ENCODE measurements at regions not wholly inside any gene's neighbourhood (a gene's known extent, or its start where the extent isn't known, plus 50 kb on each side); places are given as distances from the start of the nearest gene placed in this dataset.

GRCh38 chr20:22717466-22717865, 133.1 kb upstream of the FOXA2 start:
- H3K9ac ChIP-seq (ENCODE audit: control insufficient read depth, insufficient read depth, low read length) = no peak overlapping the region
- DNase-seq (ENCODE audit: low read depth, low spot score) = no peak
- no peak overlapping the region for H3K27ac ChIP-seq (ENCODE audit: control insufficient read depth, insufficient read depth)
- no peaks in the 10 kb centered on the region for H3K36me3 ChIP-seq (ENCODE audit: control insufficient read depth in 2 of 2, insufficient read depth in 2 of 2, low read length in 1 of 2)
- no peaks in the 10 kb centered on the region for H4K20me1 ChIP-seq (ENCODE audit: control insufficient read depth, insufficient read depth)
- SMC1A ChIA-PET (ENCODE audit: uncharacterized antibody, unreplicated experiment) = interaction anchor here (1.0 to 3.2 kb wide), 3 partner anchors 18 to 44 kb away, joined by 3 to 8 read pairs (median 5); no protein-coding TSS in a partner anchor
- H3K4me3 ChIP-seq = no peak overlapping the region
- H3K4me1 ChIP-seq (ENCODE audit: control insufficient read depth, insufficient read depth, low read length) = no peaks in the 10 kb centered on the region
- intact Hi-C loops (cut with micrococcal nuclease; ENCODE audit: unreplicated experiment) = no loop called here
- in situ Hi-C loops (cut with MboI) = no loop called here
- no peaks in the 10 kb centered on the region for H3K79me2 ChIP-seq (ENCODE audit: control insufficient read depth, insufficient read depth, low read length)
- RAD21 ChIA-PET (ENCODE audit: unreplicated experiment) = no interaction called here
- CTCF ChIA-PET = interaction anchor here (1.4 to 3.9 kb wide), 4 partner anchors 9 to 26 kb away, joined by 3 to 11 read pairs (median 4); no protein-coding TSS in a partner anchor
- TF ChIP-seq POLR2AphosphoS2 (IDR thresholded peaks at IDR 0.05; ENCODE audit: low read depth, low read length) (no peak), NR2C1 (IDR thresholded peaks at IDR 0.05) (no peak), CBFB (IDR thresholded peaks at IDR 0.05; ENCODE audit: low read depth) (no peak), PRDM15 (CRISPR knock-in tag; IDR thresholded peaks at IDR 0.05) (no peak), MEF2A (IDR thresholded peaks at IDR 0.05; ENCODE audit: insufficient read depth, low read depth, low read length) (no peak), SKIL (IDR thresholded peaks at IDR 0.05; ENCODE audit: low read depth, poor library complexity, severe bottlenecking) (no peak), ZBED1 (IDR thresholded peaks at IDR 0.05; ENCODE audit: borderline replicate concordance) (no peak), PML (IDR thresholded peaks at IDR 0.05; ENCODE audit: low read length) (no peak), GATAD2B (conservative IDR thresholded peaks at IDR 0.05; ENCODE audit: low read depth) (no peak), ZNF274 (IDR thresholded peaks at IDR 0.05; ENCODE audit: insufficient read depth, insufficient read length) (no peak), RBBP5 (conservative IDR thresholded peaks at IDR 0.05) (no peak), RAD51 (IDR thresholded peaks at IDR 0.05) (no peak), POLR2AphosphoS5 (IDR thresholded peaks at IDR 0.05; ENCODE audit: low read length) (no peak)
- BruUV-seq (replicated peaks) = no TSS peak
- no peaks in the 10 kb centered on the region; a peak in 2 of 4 replicates for H3K27me3 ChIP-seq (replicated peaks in 1 of 2; ENCODE audit: control insufficient read depth in 2 of 2, insufficient read depth in 2 of 2, low read length in 1 of 2)
- FAIRE-seq = no peak
- no peak for ATAC-seq
- no peak overlapping the region for H2AFZ ChIP-seq (ENCODE audit: control insufficient read depth, low read depth, low read length)
- no peak overlapping the region for H3K4me2 ChIP-seq (ENCODE audit: control insufficient read depth, insufficient read depth)
- H3K9me3 ChIP-seq (replicated peaks; ENCODE audit: control insufficient read depth, insufficient read depth, low read length) = no peaks in the 10 kb centered on the region
- 6% methylated on average over 4 of the region's 4 CpGs for WGBS (ENCODE audit: insufficient coverage, insufficient replicate concordance, low lambda C conversion rate, missing lambda C conversion rate)
- POLR2A ChIA-PET = no interaction called here

Measured in GM12878 (cell line).